Dermis blood vessel endothelial cell (primary cell): ENCODE measurements at regions not wholly inside any gene's neighbourhood (a gene's known extent, or its start where the extent isn't known, plus 50 kb on each side); places are given as distances from the start of the nearest gene placed in this dataset.
"Not testable (repeated sequence)": the region's sequence is repeated elsewhere in the genome, so short reads cannot be mapped to it uniquely, and the experiment has no call there.

Experiments
- DNase-seq: peaks from one replicate; pipeline ENCODE4 v3.0.0; 2010

DNA sequence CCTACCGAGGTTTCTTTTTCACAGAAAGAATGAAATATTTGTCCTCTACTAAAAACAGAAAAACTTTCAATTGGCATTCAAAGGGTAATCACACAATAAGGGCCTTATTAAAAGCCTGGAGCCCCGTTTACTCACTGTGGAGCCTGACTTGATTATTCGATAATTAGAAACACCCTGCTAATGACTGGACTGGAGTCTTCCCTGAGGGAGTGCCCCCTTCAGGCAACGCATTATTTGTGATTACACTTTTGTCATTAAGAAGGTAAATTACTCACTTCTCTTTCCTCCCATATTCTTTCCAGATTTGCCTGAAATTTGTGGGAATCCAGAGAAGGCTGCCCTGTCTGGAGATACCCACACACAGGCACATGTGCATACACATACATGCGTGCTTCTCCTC lies 444.2 kb upstream of the NPVF start:
- DNase-seq, result no peak

GRCh38 chr7:25675789-25676474 lies 447.6 kb upstream of the NPVF start:
- DNase-seq, result no peak

DNA sequence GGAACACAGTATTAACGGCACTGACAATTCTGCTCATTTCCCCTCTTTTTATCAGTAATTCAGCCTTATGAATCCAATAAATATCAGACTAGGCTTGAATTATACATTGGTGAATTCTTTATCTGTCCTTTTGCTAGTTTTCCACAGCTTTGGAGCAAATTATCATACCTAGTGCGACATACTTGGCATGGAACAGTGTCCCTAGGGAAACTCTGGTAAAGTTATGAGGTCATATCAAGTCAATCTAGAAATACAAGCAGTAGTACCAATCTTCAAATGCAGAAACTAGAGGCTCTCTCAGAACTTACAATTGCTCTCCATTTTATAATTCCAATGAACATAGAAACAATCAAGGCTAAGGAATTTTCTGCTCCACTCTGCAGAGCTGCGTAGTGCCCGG lies 449.3 kb upstream of the NPVF start:
- DNase-seq, result no peak

DNA sequence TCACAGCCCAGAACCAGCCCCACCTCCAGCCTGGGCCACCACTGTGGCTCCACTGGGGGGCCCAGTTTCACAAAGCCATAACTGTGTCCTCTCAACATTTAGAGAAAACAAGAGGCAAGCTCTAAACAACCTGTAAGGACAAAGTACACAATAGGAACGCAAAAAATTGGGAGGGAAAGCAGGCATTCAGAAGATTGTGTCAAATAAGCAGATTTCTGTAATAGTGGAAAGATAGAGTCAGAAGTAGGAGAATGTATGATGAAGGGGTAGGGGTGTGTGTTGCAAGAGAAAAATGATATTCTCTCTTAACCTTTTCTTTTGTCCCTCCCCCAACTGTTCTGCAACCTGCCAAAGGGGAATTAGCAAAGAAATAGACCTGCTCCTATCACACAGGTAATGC lies 449.9 kb upstream of the NPVF start:
- DNase-seq, result no peak

GRCh38 chr7:25680636-25681035 lies 452.4 kb upstream of the NPVF start:
- no peak for DNase-seq

DNA sequence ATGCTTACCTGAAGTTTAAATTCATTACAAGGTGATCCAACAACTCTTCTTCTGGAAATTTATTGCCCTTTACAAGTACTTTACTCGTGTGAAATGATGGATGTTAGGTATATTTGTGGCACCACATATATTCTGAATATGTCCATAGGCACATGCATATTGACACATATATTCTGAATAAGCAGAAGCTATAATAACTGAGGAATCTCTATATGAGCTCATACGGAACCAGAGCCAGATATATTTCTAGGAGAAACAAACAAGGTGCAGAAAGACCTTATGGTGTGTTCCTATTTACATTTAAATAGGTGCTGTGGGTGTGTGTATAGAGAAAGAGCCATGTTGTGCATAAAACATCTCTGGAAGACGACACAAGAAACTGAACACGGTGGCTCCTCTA lies 456.1 kb upstream of the NPVF start:
- no peak for DNase-seq

DNA sequence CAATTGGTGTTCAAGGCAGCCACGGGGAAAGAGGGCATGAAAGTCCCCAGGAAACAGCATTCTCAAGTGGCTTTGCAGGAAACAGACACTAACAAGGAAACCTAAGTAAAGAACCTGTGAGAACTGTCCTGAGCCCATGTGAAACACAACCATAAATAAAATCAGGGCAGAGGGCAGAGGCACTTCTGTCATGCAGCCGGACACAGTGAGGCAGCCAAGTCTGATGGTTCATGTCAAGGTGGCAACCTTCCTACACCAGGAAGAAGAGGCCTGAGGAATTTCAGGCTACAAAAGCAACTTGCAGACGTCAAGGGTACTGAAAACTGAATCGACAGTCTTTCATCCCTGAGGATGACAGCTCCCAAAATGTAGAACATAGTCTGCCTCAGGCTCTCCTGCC lies 458.2 kb upstream of the NPVF start:
- no peak for DNase-seq

DNA sequence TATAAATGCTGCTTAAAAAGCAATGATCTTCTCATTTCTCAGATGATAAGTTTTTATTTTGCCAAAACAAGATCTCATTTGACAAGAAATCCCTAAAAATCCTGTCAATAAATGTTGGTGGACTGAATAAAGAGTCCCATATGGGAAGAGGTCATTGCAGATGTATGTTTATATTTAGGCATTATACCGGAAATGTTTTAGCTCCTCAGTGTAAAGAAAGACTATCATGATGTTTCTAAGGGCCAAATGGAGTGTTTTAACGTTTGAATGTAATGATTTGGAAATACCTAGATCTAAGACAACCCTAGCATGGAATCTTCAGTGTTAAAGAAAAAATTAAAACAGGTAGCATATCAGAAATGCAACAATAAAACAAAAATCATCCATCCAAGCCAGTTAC lies 457.8 kb upstream of the NFE2L3 start:
- no peak for DNase-seq

DNA sequence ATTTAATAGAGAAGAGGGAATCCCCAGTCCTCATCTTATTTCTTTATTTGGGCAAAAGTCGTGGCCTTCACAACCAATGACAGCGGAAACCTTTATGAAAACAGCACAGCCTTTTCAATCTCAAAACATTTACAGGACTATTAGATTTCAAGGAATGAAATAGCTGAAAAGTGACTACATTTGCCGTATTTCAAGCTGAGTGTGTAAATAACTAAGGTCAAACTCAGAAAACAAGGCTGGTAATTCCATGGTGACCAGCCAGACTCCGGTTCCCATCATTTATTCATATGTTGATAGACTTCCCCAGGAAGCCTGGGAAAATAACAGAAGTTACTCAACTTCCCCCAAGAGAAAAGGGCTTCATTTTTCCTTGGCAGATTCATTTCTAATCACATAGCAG lies 457.3 kb upstream of the NFE2L3 start:
- no peak for DNase-seq

DNA sequence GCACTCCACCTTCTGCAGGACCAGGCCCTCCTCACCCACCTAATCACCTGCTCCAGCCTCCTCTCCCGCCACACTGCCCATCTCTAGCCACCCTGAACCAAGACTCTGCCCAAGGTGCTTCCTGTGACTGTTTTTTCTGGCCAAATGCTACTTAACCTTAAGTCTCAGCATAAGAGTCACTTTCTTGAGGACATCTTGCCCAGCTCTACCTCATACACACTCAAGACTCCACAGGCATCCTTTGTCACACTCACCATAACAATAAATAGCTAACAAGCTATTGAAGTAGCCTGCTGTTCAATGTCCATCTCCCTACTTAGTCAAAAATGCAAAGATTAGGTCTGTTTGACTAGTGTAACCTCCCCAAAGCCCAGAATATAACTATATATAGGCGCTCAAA lies 455.4 kb upstream of the NFE2L3 start:
- DNase-seq, result no peak

GRCh38 chr7:25698451-25699113 lies 453.4 kb upstream of the NFE2L3 start:
- DNase-seq, result no peak

DNA sequence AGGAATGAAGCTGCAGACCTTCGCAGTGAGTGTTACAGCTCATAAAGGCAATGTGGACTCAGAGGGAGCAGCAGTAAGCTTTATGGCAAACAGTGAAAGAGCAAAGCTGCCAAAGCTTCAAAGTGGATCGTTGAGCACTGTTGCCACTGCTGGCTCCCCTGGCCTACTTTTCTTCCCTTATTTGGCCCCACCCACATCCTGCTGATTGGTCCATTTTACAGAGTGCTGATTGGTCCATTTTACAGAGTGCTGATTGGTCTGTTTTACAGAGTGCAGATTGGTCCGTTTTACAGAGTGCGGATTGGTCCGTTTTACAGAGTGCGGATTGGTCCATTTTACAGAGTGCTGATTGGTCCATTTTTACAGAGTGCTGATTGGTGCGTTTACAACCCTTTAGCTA lies 451.9 kb upstream of the NFE2L3 start:
- not testable (repeated sequence) for DNase-seq

GRCh38 chr7:25704413-25704812 lies 447.6 kb upstream of the NFE2L3 start:
- no peak for DNase-seq

DNA sequence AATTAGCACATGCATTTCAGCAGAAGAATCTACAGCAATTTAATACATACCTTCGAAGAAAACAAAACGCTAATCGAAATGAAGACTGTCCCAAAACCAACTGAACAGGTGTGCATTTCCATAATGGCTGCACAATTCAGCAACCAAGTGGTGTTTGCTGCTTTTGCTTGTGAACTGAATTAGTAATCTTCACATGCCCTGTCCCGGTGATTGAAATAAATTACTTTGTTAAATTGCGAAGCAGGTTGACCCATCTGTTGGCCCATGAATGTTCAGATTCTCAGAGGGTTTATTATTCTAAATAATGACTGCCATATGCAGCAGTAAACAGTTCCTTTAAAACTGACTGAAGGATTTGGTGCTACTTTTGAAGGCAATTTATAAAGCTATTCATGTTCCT lies 445.2 kb upstream of the NFE2L3 start:
- no peak for DNase-seq

DNA sequence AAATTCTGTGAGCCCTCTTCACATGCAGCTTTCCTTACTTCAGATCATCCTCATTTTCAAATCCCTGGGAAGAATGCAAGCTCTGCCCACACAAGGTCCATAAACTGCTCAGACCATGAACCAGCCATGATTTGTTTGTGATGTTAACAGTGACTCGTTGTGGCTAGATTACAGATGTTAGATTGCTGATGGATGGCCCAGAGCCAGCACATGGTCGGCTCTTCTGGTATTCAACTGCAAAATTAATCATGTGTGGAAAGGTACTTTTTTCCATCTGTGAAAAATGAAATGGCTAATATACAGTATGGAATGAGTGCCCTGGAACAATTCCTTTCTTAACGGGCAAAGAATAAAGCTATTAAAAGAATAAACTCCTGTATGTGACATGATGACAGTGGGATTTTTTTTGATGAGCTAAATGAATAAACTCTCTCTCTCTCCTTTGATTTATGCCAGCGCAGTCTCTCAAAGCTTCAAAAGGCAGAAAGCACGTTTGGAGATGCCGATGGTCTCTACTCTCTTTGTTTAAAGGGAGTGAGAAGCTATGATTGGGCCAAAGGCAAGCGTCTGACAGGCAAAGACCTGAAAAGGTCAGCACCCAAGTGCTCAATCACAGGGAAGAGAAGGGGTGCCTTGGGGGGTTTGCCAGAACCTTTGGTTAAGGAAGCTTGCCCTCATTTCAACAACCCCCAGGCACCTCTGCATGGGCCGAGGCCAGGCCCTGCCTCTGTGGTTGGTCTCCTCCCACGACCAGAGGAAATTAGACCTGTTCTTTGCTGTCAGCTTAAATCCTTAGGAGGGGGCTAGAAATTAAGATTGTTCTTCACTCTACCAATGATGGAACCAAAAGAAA lies 444.0 kb upstream of the NFE2L3 start:
- DNase-seq, result no peak

DNA sequence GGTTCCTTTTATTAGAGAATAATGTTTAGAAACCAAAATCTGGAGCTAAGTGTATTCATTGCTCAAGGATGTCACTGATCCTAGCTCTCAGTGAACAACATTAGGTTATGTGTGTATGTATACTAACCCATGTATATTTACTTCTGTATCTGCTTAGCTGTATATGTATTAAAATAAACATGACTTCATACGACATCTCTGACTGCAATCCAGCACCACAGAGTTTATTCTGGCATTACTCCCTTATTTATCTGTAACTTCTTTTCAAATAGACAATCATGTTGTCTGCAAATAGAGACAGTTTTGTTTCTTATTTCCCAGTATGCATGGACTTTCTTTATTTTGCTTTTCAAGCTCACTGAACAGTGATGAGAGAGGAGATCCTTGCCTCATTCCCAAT lies 441.0 kb upstream of the NFE2L3 start:
- DNase-seq, result no peak

DNA sequence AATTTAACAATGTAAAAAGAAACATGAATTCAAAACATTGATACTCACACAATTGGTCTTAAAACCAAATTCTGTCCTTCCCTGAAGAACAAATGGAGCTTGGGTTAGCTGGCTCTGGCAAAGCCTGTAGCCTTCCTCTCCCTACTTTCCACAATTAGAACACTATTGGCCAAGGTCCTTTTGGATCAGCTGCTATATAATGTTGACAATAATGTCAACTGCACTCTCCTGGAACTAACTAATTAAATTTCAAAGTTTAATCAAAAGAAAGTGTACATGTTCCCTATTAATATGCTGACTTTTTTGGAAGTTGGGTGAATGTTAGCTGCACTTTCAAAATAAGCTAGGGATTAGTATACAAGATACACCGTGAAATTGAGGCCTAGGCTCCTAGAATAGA lies 440.1 kb upstream of the NFE2L3 start:
- DNase-seq, result no peak

DNA sequence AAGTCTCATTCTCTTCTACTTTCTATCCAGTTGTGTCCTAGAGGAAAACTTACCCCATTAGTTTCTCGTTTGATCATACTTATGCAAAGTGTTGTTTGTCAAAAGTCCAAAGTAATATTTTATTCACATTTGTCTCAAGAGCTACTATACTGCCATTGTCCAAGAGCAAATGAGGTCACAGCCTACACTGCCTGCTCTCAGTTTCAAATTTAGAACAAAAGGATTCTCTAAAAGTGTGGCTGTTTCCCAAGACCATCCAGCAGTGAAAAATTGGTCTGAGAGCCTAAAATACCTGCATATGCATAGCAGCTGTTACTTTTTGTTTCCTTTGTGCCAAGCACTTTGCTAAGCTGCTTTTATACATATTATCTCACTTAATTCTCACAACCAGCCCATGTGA lies 439.5 kb upstream of the NFE2L3 start:
- DNase-seq, result no peak

DNA sequence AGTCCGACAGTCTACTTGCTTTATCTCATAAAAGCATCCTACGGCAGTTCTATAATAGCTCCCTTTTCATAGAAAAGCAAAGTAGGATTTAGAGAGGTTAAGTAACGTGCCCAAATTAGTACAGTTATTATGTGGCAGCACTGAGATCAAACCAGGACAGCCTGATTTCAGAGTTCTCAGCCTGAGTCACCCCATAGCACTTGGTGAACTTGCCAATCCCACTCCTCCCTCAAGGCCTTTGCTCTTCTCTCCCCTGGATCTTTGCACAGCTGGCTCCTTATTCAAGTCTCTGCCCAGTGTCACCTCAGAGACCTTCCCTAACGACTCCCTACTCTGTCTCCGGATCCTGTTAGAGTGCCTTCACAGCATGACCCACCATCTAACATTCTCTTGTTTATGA lies 438.0 kb upstream of the NFE2L3 start:
- no peak for DNase-seq

DNA sequence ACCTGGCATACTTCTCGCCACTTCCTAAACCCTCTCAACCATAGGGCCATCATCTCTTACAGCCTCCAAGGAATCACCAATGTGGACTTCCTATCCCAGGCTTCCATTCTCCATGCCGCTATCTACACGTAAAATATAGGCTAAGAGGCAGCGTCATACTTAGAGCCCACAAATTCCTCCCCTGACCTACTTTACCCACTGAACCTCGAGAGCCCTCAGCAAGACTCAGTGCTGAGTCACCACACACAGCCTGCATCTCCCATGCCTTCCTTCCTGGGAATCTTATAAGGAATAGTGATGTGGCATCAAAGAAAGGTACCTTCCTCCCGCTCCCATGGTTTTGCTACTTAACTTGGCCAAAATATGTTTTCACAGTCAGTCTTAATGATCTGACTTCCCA lies 435.6 kb upstream of the NFE2L3 start:
- DNase-seq, result no peak

DNA sequence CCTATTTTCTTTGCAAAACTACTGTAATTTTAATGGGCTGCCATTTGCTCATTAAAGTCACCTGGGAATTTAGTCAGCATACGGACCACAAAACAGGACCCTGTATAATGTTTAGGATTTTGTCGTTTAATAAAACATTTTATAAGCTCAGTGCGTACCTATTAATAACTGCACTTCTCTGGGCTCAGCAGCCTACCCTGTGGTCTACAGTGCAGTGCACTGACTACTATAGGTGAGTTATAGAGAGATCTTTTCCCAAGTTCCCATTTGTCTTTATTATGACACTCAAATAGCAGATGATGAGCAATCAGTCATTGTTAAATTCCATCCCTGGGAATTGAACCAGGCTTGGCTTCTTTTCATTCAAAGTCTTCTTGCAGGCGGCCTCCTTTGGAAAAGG lies 433.4 kb upstream of the NFE2L3 start:
- DNase-seq, result no peak

DNA sequence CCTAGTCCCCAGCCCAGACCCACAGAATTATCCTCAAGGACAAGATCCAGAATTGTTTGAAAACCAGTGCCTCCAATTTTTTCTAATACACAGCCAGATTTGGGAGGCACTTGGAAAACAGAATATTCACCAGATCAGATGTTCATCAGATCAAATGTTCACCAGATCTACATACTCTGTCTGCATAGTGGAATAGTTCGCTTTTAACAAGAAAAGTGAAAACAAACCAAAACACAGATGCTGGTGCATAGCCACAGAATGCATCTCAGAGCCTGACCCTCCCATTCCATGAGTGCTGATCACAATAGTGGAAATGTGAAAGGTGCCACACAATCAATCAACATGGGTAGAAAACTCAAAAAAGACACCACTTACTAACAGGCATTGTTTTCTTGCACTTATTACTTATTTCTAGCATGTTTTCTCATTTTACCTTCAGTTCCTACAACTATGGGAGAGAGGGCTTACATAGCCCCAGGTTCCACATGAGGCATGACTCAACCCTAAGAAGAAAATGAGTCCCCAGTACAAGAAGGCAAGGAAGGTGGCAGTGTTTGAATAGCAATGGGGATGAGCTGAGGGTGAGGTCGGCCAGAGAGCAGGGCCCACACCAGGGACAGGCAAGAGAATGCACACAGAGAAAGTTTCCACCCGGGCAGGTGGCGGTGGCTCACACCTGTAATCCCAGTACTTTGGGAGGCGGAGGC lies 432.7 kb upstream of the NFE2L3 start:
- no peak for DNase-seq

GRCh38 chr7:25720427-25720826 lies 431.6 kb upstream of the NFE2L3 start:
- no peak for DNase-seq
